B cell (primary cell): ENCODE measurements at regions not wholly inside any gene's neighbourhood (a gene's known extent, or its start where the extent isn't known, plus 50 kb on each side); places are given as distances from the start of the nearest gene placed in this dataset.

ENCODE experiments used
- ATAC-seq: fragments of 200-7000 bp; cut with Tn5 transposase; one replicate; pipeline ENCODE4 v1.10.0; 2021; ENCODE audit warnings: low read depth, mild to moderate bottlenecking, moderate number of reproducible peaks, moderate library complexity
- CTCF ChIA-PET: fragments of 350-600 bp; sonication (Branson Sonifier 250); formaldehyde crosslinking; loops from one replicate; lab custom pipeline; 2021; ENCODE audit warnings: antibody characterized with exemption, inconsistent platforms; lab: Charles Lee
- POLR2A ChIA-PET: fragments of 350-600 bp; sonication (Branson Sonifier 250); formaldehyde crosslinking; loops from one replicate; lab custom pipeline; 2021; ENCODE audit warnings: antibody characterized with exemption; lab: Charles Lee
- DNase-seq: peaks from one replicate; pipeline ENCODE4 v3.0.0; 2013
- H2AFZ ChIP-seq: 2 replicates; pipeline ENCODE4 v1.6.1; 2012; ENCODE audit warnings: mild to moderate bottlenecking, low read depth, low read length; ENCODE audit not compliant: insufficient read depth, poor library complexity, severe bottlenecking
- H3K27ac ChIP-seq, 2 donors: 1 replicate in 1 of 2; 2 replicates in 1 of 2; pipeline ENCODE4 v1.5.1; 2012 to 2013; ENCODE audit warnings: low read length in 2 of 2, mild to moderate bottlenecking in 2 of 2, moderate library complexity in 1 of 2
- H3K27me3 ChIP-seq, 4 experiments: fragments of 200-600 bp in 1 of 4; sonication (generic) in 1 of 4; replicated peaks in 1 of 4; 1 replicate in 2 of 4; 2 replicates in 2 of 4; pipeline versions ENCODE4 v1.6.1 to v1.7.0; 2013 to 2016; ENCODE audit warnings: low read length in 3 of 4, mild to moderate bottlenecking in 2 of 4, mixed read lengths in 1 of 4, moderate library complexity in 1 of 4; ENCODE audit not compliant: insufficient read depth in 4 of 4, control insufficient read depth in 3 of 4; ENCODE audit errors: control extremely low read depth in 1 of 4
- H3K36me3 ChIP-seq, 2 experiments: replicated peaks in 1 of 2; 1 replicate in 1 of 2; 2 replicates in 1 of 2; pipeline versions ENCODE4 v1.6.1 to v1.7.1; 2013; ENCODE audit warnings: low read length in 1 of 2; ENCODE audit not compliant: insufficient read depth in 2 of 2, control insufficient read depth in 1 of 2; ENCODE audit errors: control extremely low read depth in 1 of 2, extremely low read depth in 1 of 2
- H3K4me1 ChIP-seq, 2 donors: fragments of 200-600 bp in 1 of 2; sonication (generic) in 1 of 2; 1 replicate in 1 of 2; 2 replicates in 1 of 2; pipeline versions ENCODE4 v1.5.1 to v1.6.1; 2013 to 2017; ENCODE audit warnings: low read length in 2 of 2; ENCODE audit not compliant: control insufficient read depth in 2 of 2, insufficient read depth in 2 of 2
- H3K4me2 ChIP-seq: replicated peaks from 2 replicates; pipeline ENCODE3; 2012; ENCODE audit warnings: mild to moderate bottlenecking, low read depth, low read length; ENCODE audit not compliant: poor library complexity, severe bottlenecking
- H3K4me3 ChIP-seq, 5 experiments: fragments of 200-600 bp in 1 of 5; sonication (generic) in 1 of 5; 1 replicate in 3 of 5; 2 replicates in 2 of 5; pipeline versions ENCODE4 v1.5.1 to v1.7.0; 2011 to 2016; ENCODE audit warnings: low read length in 4 of 5, mild to moderate bottlenecking in 4 of 5, low read depth in 2 of 5, control low read depth in 1 of 5, moderate library complexity in 1 of 5; ENCODE audit not compliant: insufficient read depth in 1 of 5; ENCODE audit errors: control extremely low read depth in 1 of 5, extremely low read depth in 1 of 5
- H3K79me2 ChIP-seq: fragments of 200-600 bp; sonication (generic); one replicate; pipeline ENCODE4 v1.6.0; 2016; ENCODE audit warnings: low read length; ENCODE audit not compliant: control insufficient read depth, insufficient read depth
- H3K9ac ChIP-seq: fragments of 200-600 bp; sonication (generic); 2 replicates; pipeline ENCODE4 v1.6.1; 2017; ENCODE audit warnings: mild to moderate bottlenecking, low read length, moderate library complexity
- H3K9me3 ChIP-seq, 3 donors: one replicate each; pipeline versions ENCODE4 v1.6.1 to v1.7.1; 2013; ENCODE audit warnings: low read length in 2 of 3; ENCODE audit not compliant: control insufficient read depth in 2 of 3, insufficient read depth in 1 of 3; ENCODE audit errors: control extremely low read depth in 1 of 3
- H4K20me1 ChIP-seq: 2 replicates; pipeline ENCODE4 v1.6.0; 2012; ENCODE audit warnings: mild to moderate bottlenecking, low read length; ENCODE audit not compliant: insufficient read depth, control insufficient read depth, poor library complexity, severe bottlenecking
- H3K27ac Mint-ChIP-seq: one replicate; pipeline ENCODE4 v1.8.0; 2021; ENCODE audit warnings: mixed read lengths
- H3K27me3 Mint-ChIP-seq: one replicate; pipeline ENCODE4 v1.8.0; 2021; ENCODE audit warnings: mixed read lengths
- H3K4me1 Mint-ChIP-seq: one replicate; pipeline ENCODE4 v1.8.0; 2021; ENCODE audit warnings: mixed read lengths
- H3K4me3 Mint-ChIP-seq: one replicate; pipeline ENCODE4 v1.8.0; 2021; ENCODE audit warnings: mixed read lengths
- H3K9me3 Mint-ChIP-seq: one replicate; pipeline ENCODE4 v1.8.0; 2022; ENCODE audit warnings: mixed read lengths; ENCODE audit not compliant: insufficient read depth
- CTCF ChIP-seq: fragments of 200-600 bp; IDR thresholded peaks from one replicate; pipeline ENCODE4 v1.8.0; 2022; ENCODE audit warnings: antibody characterized with exemption, mild to moderate bottlenecking
- EZH2 ChIP-seq: IDR thresholded peaks from 2 replicates; pipeline ENCODE4 v1.6.1; 2012; ENCODE audit warnings: borderline replicate concordance, low read depth, mild to moderate bottlenecking, moderate library complexity, low read length; ENCODE audit not compliant: insufficient read depth, poor library complexity, severe bottlenecking
- WGBS: methylation state at CpG from one replicate; pipeline ENCODE4 v1.1.5; 2013; ENCODE audit warnings: missing lambda C conversion rate; ENCODE audit not compliant: insufficient coverage; 5-methylcytosine and 5-hydroxymethylcytosine counted together
- intact Hi-C: fragments of 100-400 bp; cut with micrococcal nuclease; formaldehyde crosslinking; loops from one replicate; pipeline ENCODE4 v1.10.0; 2022

- ATAC-seq = no peak
- TF ChIP-seq CTCF = no peak
Observed at GRCh38 chr4:25531272-25531671, 124.4 kb upstream of the SLC34A2 start.

GRCh38 chr4:25532591-25532990 lies 123.1 kb upstream of the SLC34A2 start:
- no peaks in the 10 kb centered on the region for H4K20me1 ChIP-seq
- H3K79me2 ChIP-seq = no peaks in the 10 kb centered on the region
- H3K4me3 Mint-ChIP-seq = no peak overlapping the region
- DNase-seq (no peak), ATAC-seq (no peak)
- peaks cover 0 to 3% (median 1%) of the 10 kb centered on the region in 4 experiments for H3K27me3 ChIP-seq
- ChIA-PET POLR2A (no interaction called here), CTCF (no interaction called here)
- TF ChIP-seq EZH2 (no peak), CTCF (no peak)
- H3K27ac ChIP-seq = no peak overlapping the region
- no CpG with 5 or more reads among the region's 4 CpGs for WGBS
- peaks cover 24% of the 10 kb centered on the region for H3K27me3 Mint-ChIP-seq
- H3K9me3 Mint-ChIP-seq = no peaks in the 10 kb centered on the region
- H3K4me3 ChIP-seq = no peak overlapping the region
- intact Hi-C loops = no loop called here
- H3K9me3 ChIP-seq = peaks cover 0 to 8% (median 0%) of the 10 kb centered on the region in 3 donors
- H3K36me3 ChIP-seq = no peaks in the 10 kb centered on the region
- no peak overlapping the region for H3K4me2 ChIP-seq
- peaks cover 18% of the 10 kb centered on the region for H3K4me1 Mint-ChIP-seq
- no peak overlapping the region for H2AFZ ChIP-seq
- H3K4me1 ChIP-seq = peaks cover 0 to 7% of the 10 kb centered on the region in 2 donors
- H3K9ac ChIP-seq = no peak overlapping the region
- no peak overlapping the region for H3K27ac Mint-ChIP-seq

More at GRCh38 chr4:25531272-25531671, 124.4 kb upstream of the SLC34A2 start:
- intact Hi-C loops = no loop called here
- H3K4me1 Mint-ChIP-seq = peaks cover 11% of the 10 kb centered on the region
- Histone ChIP-seq H4K20me1 (no peaks in the 10 kb centered on the region), H3K36me3 (no peaks in the 10 kb centered on the region), H3K79me2 (no peaks in the 10 kb centered on the region), H3K27me3 (peaks cover 0 to 2% (median 0%) of the 10 kb centered on the region in 4 experiments), H3K4me1 (peaks cover 0 to 3% of the 10 kb centered on the region in 2 donors), H3K9ac (no peak overlapping the region), H3K4me2 (no peak overlapping the region), H3K9me3 (peaks cover 0 to 8% (median 0%) of the 10 kb centered on the region in 3 donors), H3K27ac (no peak overlapping the region), H3K4me3 (no peak overlapping the region), H2AFZ (no peak overlapping the region)
- no peak for DNase-seq
- no peak overlapping the region for H3K27ac Mint-ChIP-seq
- H3K9me3 Mint-ChIP-seq = no peaks in the 10 kb centered on the region
- H3K27me3 Mint-ChIP-seq = peaks cover 21% of the 10 kb centered on the region
- no peak overlapping the region for H3K4me3 Mint-ChIP-seq
- ChIA-PET CTCF (no interaction called here), POLR2A (no interaction called here)
